ENCODE measurements at regions not wholly inside any gene's neighbourhood (a gene's known extent, or its start where the extent isn't known, plus 50 kb on each side); places are given as distances from the start of the nearest gene placed in this dataset.

DNA sequence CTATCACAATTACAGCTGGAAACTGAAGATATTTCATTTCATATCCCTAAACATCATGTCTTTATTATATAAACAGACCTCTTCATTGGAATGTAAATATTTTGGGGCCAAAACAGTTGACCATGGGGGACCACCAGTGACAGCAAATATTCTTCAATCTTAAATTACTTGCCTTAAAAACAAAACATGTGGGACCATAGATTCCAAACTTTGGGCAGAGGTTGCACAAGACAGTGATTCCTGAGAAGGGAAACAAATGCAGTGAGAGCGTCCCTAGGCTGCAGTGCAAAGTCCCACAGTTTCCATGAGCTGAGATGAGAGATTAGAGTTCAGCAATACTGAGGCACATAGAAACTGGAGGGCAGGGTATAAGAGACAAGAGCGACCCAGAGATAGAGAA lies 818.9 kb downstream of the CBLN2 start:
- DNase-seq = no peak

DNA sequence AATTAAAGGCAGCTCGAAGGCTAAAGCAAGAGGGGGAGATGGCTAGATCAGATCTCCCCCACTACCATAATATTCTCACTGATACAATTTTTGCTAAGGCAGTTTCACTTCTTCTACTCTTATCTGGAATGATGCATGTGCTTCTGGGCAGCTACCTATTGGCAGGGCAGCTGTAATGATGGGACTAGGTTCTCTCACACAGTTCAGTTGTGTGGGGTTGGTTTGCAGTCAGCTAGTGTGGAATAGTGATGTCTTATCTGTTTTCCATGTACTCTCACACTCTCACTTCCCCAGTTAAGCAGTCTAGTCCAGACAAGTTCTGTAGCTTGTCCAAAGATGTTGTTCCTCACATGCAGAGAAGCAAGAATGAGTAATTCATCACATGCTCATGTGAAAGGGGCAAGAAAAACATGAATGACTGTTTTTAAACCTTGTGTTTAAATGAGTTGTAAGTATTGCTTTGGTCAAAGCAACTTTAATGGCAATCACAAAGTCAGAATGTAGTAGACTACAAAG lies 836.1 kb downstream of the CBLN2 start:
- no peak for DNase-seq

DNA sequence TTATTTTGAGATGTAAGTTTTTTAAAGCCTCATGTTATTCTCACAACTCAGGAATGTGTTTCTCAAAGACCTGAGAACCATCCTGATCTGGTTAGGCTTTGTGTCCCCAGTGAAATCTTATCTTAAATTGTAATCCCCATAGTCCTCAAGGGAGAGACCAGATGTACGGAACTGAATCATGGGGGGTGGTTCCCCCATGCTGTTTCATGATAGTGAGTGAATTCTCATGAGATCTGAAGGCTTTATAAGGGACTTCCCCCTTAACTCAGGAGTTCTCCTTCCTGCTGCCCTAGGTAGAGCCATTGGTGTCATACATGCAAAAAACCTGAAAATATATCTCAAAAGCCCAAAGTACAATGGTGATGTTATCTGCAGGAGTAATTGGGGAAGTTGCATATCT lies 836.7 kb downstream of the CBLN2 start:
- DNase-seq = no peak

DNA sequence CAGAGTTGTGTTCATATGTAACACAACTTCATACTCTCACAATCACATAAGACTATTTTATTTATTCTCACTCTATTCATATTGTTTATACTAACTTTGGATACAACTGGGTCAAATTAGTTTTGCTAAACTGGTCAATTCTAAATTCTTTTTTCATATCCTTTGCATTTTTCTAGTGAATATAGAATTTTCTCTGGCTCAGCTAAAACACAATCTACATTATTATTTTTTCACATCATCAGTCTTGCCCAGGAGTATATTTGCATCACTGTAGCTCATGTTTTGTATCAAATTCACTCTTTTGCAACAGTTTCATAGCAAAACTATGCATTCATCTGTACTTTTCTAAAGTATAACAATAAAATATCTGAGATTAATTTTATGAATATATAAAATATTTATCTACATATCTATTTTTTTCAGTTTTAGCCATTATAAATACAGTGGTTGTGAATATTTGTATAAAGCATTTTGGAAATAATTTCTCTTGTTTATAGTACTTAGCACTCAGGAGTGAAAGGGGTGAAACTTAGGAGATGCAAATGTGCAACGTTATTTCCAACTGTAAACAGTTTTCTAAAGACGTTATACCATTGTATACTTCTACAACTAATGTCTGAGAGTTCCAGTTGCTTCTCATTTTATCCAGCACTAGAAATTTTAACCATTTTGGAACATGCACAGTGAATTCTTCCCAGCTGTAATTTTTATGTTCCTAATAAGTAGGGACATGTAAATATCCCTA lies 854.6 kb downstream of the CBLN2 start:
- DNase-seq = no peak

DNA sequence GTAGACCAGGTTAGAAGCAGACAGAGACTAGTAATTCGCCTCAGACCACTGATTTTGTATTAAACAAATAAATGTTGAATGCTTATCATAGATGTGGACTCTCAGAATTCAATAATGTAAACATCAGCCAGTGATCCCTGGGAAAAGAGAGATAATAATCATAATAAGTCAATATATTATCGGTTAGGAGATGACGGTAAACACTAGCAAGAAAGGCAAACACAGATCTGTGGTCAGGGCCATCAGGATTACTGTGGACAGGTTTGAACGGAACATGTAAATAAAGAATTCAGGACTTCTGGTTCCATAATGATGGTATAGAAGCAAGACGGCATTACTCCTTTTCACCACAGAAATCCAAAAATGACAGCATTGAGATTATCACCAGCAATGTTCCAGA lies 861.6 kb downstream of the CBLN2 start:
- no peak for DNase-seq

DNA sequence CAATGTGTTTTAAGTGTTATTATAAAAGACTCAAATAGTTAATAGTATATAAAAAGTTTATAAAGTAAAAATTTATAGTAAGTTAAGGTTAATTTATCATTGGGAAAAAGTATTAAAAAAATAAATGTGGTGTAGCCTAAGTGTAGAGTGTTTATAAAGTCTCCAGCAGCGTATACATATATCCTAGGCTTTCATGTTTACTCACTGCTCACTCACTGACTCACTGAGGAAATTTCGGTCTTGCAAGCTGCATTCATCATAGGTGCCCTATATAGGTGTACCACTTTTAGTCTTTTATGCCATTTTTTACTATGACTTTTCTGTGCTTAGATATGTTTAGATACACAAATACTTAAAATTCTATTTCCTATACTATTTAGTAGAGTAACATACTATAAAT lies 866.0 kb downstream of the CBLN2 start:
- no peak for DNase-seq

DNA sequence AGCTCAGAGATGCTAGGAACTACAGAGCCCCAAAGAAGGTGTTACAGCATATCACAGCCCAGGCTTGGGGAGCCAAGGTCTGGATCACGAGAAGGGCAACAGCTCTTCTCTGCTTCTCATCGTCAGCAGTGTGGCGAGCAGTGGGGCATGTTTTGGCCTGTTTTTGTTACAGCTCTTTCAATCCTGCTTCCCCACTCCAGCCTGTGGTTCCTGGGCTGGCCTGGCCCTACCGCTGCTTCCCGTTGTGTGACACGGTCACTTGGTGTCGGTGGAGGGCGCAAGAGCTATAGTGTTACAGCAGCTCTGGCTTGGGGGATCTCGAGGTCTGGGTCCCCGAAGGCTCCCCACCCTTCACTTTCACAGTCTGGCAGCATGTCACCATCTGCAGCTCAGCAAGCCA lies 870.2 kb downstream of the CBLN2 start:
- DNase-seq = no peak

DNA sequence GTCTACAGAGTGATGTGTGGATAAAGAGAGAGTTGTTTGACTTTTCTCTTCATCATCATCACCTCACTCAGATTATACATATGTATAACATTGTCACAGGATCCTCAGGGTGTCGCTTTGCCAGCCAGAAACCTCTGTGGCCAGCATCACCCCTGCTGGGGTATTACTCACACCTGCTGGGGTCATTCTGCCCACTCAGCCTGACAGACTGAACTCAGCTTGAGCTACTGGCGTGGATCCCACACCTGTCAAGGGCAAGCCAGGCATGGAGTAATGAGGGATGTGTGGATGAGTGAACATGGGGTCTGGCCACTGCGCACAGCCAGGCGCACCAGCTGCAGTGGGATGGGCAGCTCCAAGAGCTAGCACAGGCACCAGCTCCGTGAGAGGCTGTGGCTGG lies 870.6 kb downstream of the CBLN2 start:
- no peak for DNase-seq

DNA sequence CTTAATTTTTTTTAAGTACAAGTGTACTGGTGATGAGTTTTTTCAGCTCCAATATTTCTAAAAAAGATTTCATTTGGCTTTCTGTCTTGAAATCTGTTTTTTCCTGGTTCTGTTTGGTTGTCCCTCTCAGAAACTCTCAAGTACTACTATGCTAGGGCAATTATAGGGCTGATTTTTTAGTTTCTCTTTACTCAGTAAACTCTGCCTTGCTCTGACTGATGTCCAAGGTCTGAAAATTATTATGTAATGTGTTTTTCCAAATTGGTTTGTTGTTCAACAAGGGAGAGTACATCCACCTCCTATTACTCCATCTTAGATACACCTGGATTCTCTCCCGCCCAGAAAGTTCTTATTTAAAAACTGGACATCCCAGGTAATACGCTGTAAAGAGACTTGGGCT lies 877.7 kb downstream of the CBLN2 start:
- no peak for DNase-seq

DNA sequence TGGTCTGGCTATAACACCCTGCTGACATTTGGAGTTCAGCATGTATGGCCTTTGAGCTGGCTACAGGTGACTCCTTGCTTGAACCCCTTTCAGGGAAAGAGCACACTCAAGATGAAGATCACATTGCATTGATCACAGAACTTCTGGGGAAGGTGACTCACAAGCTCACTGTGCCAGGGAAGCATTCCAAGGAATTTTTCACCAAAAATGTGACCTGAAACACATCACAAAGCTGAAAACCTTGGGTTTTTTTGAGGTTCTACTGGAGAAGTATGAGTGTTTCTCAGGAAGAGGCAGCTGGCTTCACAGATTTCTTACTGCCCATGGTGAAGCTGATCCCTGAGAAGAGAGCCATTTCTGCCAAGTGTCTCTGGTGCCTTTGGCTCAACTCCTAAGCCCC lies 879.0 kb downstream of the CBLN2 start:
- no peak for DNase-seq

DNA sequence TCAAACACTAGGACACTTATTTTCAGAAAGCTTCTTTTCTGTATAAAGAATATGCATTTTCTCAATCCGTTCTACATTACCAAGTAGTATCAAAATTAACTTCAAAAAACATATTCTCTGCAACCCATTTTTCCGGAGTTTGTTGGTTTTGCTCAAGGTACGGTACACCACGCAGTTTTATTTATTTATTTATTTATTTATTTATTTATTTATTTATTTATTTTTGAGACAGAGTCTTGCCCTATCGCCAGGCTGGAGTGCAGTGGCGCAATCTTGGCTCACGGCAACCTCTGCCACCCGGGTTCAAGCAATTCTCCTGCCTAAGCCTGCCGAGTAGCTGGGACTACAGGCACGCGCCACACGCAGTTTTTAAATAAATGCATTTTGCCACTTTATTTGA lies 900.3 kb downstream of the CBLN2 start:
- no peak for DNase-seq

DNA sequence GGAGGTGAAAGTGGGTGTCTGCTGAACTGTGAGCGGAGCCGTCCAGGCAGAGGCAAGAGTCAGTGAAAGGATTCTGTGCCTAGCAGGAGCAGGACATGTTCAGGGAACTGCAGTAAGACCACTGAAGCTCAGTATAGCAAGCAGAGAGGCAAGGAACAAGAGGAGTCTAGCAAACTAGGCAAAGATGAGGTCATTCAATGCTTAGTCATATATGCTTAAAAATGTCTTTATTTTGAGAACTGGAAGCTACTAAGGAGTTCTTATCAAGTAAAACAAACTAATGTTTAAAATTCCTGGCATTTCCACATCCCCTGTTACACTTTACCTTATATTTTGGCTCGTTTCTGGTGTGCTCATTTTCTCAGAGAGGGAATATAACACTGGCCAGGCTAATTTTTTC lies 913.4 kb downstream of the CBLN2 start:
- no peak for DNase-seq

DNA sequence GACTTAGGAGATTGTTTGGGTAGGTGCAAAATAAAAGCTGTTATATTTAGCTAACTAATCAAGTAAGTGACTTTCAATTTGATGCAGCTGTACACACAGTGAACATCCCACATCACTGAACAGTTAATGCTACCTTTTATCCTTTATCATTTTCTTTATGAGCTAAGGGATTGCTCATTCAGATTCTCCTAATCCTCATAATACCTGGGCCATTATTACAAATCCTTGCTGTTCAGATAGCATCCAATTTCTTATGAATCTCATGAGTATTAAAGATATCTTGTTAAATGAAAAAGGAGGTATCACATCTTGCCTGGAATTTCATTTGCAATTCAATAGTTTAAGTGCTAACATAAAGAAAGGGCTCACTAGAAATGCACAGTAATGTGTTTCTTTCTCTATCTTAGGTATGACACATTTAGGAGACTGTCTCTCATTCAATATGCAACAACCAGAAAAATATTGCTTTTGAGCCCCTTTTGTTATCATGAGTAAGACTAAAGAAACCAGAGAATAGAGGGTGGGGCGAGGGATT lies 918.5 kb downstream of the CBLN2 start:
- DNase-seq = no peak

DNA sequence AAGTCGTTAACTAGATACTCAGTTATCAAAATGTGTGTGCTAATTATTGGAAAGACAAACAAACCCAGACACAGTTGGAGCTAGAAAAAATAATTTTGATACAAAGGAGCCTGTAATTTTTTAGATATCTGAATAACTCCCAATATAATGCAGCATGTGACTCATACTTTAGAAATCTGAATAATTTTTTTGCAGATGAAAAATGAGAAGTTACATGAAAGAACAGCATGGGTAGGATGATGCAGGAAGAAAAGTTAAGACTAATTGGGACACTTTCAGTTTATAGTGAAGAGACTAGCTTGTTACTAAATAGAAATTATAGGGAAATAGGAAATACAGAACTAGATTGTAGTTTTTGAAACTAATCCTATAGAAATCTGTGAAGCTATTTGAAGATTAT lies 945.8 kb downstream of the CBLN2 start:
- no peak for DNase-seq

DNA sequence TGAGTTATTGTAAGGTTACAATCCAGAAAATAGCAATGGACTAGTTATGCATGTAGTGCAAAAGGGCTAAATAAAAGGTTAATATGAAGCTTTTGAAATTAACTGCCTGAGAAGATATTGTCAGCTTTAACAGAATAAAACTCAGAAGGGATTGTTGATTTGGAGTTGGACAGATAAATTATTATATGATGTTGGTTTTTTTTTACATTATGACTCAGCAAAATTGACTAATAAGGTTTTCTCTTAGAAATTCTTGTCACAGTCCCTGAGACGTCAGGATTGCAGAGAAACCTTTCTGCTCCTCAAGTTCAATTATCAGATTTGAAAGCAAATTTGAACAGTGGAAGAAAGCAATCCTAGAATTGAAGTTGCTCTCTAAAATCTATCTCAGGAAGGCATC lies 946.9 kb downstream of the CBLN2 start:
- DNase-seq = no peak

DNA sequence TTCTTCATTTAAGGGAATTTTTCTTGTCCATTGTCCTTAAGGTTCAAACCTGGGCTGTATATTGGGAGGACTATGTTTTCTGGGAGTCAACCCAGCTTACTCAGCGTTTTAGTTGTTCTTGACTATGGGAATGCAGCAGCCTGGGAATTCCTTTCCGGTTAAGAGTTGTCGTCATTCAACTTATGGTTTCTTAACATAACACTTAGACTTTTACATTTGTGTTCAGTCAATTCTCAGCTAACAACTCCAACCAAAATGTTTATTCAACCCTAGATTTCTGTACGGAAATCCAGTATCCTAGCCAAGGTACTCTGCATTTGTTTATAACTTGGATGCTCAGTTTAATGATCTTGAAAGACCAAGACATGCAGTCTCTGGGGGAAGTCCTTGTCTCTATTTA lies 960.9 kb downstream of the CBLN2 start:
- peak; percentile 1 for DNase-seq

DNA sequence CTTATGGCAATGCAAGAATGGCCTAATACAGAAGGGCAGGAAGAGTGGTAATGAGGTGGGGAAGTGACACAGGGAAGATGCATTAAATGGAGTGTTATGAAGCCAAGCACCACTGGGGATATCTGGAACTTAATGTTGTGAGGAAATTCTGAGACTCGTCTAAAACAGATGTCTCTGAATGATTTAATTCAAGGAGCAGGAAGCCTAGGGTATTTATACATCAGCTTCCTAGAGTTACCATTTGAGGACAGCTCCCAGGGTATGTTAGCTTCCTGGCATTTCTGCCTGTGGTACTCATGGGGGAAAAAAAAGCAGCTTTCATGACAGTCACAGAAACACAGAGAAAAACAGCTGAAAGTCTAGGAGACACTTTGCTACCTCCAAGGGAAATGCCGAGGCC lies 989.5 kb downstream of the CBLN2 start:
- DNase-seq = no peak

DNA sequence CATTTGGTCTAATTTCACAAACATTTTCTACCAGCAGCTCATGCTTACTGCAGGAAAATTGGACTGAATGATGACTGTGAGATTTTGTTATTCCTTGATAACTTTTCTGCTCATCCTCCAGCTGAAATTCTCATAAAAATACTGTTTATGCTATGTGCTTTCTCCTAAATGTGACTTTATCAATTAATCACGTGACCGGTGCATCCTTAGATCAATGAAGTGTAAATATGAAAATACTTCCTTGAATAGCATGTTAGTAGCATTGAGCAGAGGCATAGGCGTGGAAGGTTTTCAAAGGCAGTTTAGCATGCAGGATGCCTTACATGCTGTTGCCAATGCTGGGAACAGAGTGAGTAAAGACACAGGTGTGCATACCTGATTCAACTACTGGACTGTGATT lies 1002.5 kb downstream of the CBLN2 start:
- DNase-seq = no peak

DNA sequence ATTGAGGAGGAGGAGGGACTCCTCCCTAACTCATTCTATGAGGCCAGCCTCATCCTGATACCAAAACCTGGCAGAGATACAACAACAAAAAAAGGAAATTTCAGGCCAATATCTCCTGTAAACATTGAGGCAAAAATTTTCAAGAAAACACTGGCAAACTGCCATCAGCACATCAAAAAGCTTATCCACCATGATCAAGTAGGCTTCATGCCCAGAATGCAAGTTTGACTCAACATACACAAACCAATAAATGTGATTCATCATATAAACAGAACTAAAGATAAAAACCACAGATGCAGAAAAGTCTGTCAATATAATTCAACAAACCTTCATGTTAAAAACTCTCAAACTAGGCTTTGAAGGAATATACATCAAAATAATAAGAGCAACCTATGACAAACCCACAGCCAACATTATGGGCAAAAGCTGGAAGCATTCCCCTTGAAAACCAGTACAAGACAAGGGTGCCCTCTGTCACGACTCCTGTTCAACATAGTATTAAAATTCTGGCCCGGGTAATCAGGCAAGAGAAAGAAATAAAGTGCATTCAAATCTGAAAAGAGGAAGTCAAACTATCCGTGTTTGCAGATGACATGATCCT lies 1014.3 kb downstream of the CBLN2 start:
- DNase-seq = no peak

DNA sequence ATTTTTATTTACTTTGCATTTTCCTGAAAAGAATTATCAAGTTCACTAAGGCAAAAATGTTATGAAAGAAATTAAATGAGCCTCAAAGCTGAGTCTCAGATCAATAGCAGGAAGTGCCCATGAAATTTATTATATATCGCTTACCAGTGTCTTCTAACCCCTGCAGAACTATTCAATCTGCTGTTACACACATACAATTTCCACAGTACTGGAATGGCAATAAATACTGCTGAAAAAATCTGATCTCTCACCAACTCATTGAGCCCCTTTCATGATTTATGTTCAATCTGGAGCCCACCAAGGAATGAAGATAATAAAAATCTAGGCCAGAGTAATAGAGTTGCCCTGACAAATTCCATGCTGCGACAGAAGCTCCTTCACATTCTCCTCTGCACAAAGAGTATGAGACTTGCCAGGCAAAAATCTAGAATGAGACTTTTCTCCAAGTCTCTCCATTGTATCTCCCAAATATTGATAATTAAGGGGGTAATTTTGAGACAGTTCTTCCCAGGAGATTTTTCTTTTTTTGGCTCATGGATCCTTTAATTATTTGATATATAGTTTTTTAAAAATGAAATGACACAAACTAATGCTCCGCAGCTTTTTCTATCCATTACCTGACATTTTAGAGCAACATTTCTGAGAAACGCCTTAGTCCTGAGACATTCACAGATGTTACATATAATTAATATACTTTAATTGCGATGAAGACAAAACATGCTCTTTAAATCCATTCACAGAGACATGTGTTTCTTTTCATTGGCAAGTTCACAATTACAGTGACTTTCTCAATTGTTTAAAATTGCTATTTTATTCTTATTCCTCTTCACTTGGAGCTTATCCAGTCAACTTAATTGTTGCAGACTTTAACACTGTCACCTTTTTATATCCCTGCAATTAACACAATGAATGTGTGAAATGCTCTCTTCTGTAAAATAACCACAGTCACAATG lies 1020.4 kb downstream of the CBLN2 start:
- DNase-seq = no peak

DNA sequence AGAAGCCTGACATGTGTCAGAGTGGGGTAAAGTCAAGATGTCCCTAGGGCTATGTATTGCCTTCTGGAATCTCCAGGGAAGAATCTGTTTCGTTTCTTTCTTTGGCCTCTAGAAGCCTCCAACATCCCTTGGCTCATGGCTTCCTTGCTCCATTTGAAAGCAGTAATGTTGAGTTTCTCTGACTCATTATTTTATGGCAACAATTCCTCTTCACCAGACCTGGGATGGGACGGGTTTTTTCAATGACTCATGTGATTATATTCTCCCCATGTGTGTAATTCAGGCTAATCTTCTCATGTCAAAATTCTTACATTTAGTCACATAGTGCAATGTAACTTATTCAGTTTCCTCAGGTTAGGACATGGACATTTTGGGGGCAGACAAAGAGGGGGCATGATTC lies 1038.6 kb downstream of the CBLN2 start:
- no peak for DNase-seq

DNA sequence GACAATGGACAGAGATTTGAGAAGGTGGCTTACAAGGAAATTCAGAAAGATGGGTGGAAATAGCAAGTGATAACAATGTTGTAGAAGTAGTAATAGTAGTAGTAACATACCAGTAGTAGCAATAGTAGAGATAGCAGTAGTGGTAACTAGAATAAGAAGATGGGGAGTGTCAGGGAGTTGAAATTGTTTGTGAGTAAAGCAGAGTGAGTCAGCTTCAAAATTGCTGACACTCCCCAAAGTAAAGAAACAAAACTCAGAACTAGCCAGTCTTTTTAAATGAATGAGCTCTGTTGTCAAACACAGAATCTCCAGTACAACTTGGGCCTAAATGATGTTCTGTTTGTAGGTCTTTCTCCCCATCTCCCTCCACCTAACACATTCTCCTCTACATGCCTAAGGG lies 1040.9 kb downstream of the CBLN2 start:
- DNase-seq = no peak

DNA sequence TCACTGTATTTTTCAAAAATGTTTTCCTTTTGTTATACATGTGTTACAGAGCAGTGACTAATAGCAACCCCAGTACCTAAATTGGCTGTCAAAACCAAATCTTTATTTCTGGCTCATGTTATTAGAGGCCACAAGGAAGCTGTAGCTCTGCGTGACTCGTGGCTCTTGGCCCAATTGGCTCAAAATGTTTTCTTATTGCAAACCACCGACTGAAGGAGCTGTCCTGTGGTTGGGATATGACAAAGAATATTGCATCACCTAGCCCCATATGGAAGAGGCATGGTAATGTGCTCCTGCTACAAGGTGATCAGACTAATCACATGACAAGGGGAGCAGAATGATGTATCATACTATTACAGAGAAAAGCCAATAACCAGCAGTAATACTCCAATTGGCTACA lies 1058.5 kb downstream of the CBLN2 start:
- no peak for DNase-seq

Measured in left kidney (tissue), 1 donor.